H9 (cell line): ENCODE measurements at regions not wholly inside any gene's neighbourhood (a gene's known extent, or its start where the extent isn't known, plus 50 kb on each side); places are given as distances from the start of the nearest gene placed in this dataset.

Source experiments
- DNase-seq: peaks from one replicate; pipeline ENCODE4 v3.0.0-alpha.2; 2017
- H2AFZ ChIP-seq: one replicate; pipeline ENCODE4 v1.6.1; 2013; ENCODE audit warnings: mild to moderate bottlenecking, low read length, control low read depth, moderate library complexity
- H2AK5ac ChIP-seq: 2 replicates; pipeline ENCODE4 v1.6.1; 2013; ENCODE audit warnings: low read length, control low read depth, mixed read lengths; ENCODE audit not compliant: insufficient read length
- H2BK120ac ChIP-seq: one replicate; pipeline ENCODE4 v1.6.1; 2013; ENCODE audit warnings: low read depth, mild to moderate bottlenecking, low read length, control low read depth, inconsistent platforms; ENCODE audit not compliant: poor library complexity, severe bottlenecking
- H2BK12ac ChIP-seq: 2 replicates; pipeline ENCODE4 v1.6.1; 2013; ENCODE audit warnings: low read length, control low read depth, mixed read lengths, low read depth; ENCODE audit not compliant: insufficient read length
- H2BK15ac ChIP-seq: 2 replicates; pipeline ENCODE4 v1.6.1; 2013; ENCODE audit warnings: low read depth, low read length, control low read depth
- H2BK20ac ChIP-seq: one replicate; pipeline ENCODE4 v1.6.1; 2013; ENCODE audit warnings: low read depth, mild to moderate bottlenecking, low read length, control low read depth, inconsistent platforms; ENCODE audit not compliant: poor library complexity, severe bottlenecking
- H2BK5ac ChIP-seq: 2 replicates; pipeline ENCODE4 v1.6.1; 2013; ENCODE audit warnings: low read length, control low read depth, mixed read lengths; ENCODE audit not compliant: insufficient read length
- H3K14ac ChIP-seq: 2 replicates; pipeline ENCODE4 v1.6.1; 2013; ENCODE audit warnings: low read length, control low read depth; ENCODE audit not compliant: insufficient read depth
- H3K18ac ChIP-seq: 2 replicates; pipeline ENCODE4 v1.6.1; 2013; ENCODE audit warnings: low read depth, mild to moderate bottlenecking, mixed read lengths, low read length, control low read depth; ENCODE audit not compliant: insufficient read length
- H3K23ac ChIP-seq: 2 replicates; pipeline ENCODE4 v1.6.1; 2013; ENCODE audit warnings: low read length, control low read depth, mixed read lengths, low read depth; ENCODE audit not compliant: insufficient read length
- H3K23me2 ChIP-seq: 2 replicates; pipeline ENCODE4 v1.6.1; 2013; ENCODE audit warnings: low read depth, mild to moderate bottlenecking, mixed read lengths, low read length, control low read depth; ENCODE audit not compliant: insufficient read length, poor library complexity, severe bottlenecking
- H3K27ac ChIP-seq: 2 replicates; pipeline ENCODE4 v1.5.1; 2013; ENCODE audit warnings: low read length, control low read depth, mixed read lengths, low read depth; ENCODE audit not compliant: insufficient read length
- H3K27me3 ChIP-seq: 2 replicates; pipeline ENCODE4 v1.6.1; 2013; ENCODE audit warnings: low read length, control low read depth, inconsistent platforms; ENCODE audit not compliant: insufficient read depth
- H3K4ac ChIP-seq: 2 replicates; pipeline ENCODE4 v1.6.1; 2013; ENCODE audit warnings: low read depth, mild to moderate bottlenecking, control low read depth, inconsistent platforms, low read length, moderate library complexity
- H3K4me1 ChIP-seq: 2 replicates; pipeline ENCODE4 v1.6.1; 2013; ENCODE audit warnings: low read length, control low read depth, inconsistent platforms; ENCODE audit not compliant: insufficient read depth
- H3K4me2 ChIP-seq: 2 replicates; pipeline ENCODE4 v1.6.1; 2013; ENCODE audit warnings: low read length, control low read depth, mixed read lengths; ENCODE audit not compliant: insufficient read length, insufficient read depth
- H3K56ac ChIP-seq: 2 replicates; pipeline ENCODE4 v1.6.1; 2013; ENCODE audit warnings: low read depth, mild to moderate bottlenecking, mixed read lengths, low read length, control low read depth; ENCODE audit not compliant: insufficient read length
- H3K79me1 ChIP-seq: 2 replicates; pipeline ENCODE4 v1.6.1; 2013; ENCODE audit warnings: low read depth, mild to moderate bottlenecking, moderate library complexity, low read length, control low read depth, inconsistent platforms; ENCODE audit not compliant: insufficient read depth, poor library complexity, severe bottlenecking
- H3K79me2 ChIP-seq: 2 replicates; pipeline ENCODE4 v1.6.1; 2013; ENCODE audit warnings: low read length, control low read depth, inconsistent platforms; ENCODE audit not compliant: insufficient read depth
- H3K9ac ChIP-seq: 2 replicates; pipeline ENCODE4 v1.6.1; 2013; ENCODE audit warnings: low read length, control low read depth, mixed read lengths; ENCODE audit not compliant: insufficient read length; ENCODE audit errors: extremely low read depth
- H3K9me3 ChIP-seq: one replicate; pipeline ENCODE4 v1.6.1; 2013; ENCODE audit warnings: low read depth, low read length, inconsistent platforms; ENCODE audit not compliant: control insufficient read depth
- H3T11ph ChIP-seq: one replicate; pipeline ENCODE4 v1.6.1; 2013; ENCODE audit warnings: mild to moderate bottlenecking, low read length, control low read depth, inconsistent platforms
- H4K20me1 ChIP-seq: one replicate; pipeline ENCODE4 v1.6.1; 2013; ENCODE audit not compliant: control insufficient read depth, insufficient read length, insufficient read depth
- H4K5ac ChIP-seq: 2 replicates; pipeline ENCODE4 v1.6.1; 2013; ENCODE audit warnings: low read depth, mild to moderate bottlenecking, mixed read lengths, low read length, control low read depth; ENCODE audit not compliant: insufficient read length
- H4K8ac ChIP-seq: replicated peaks from 2 replicates; pipeline ENCODE4 v1.6.1; 2013; ENCODE audit warnings: low read length, control low read depth, mixed read lengths, low read depth; ENCODE audit not compliant: insufficient read length
- H4K91ac ChIP-seq: 2 replicates; pipeline ENCODE4 v1.6.1; 2013; ENCODE audit warnings: low read depth, mild to moderate bottlenecking, moderate library complexity, mixed read lengths, low read length, control low read depth; ENCODE audit not compliant: insufficient read length
- H3K27ac Mint-ChIP-seq, 3 experiments: 2 replicates in 2 of 3; 3 replicates in 1 of 3; pipeline ENCODE4 v1.8.0; 2020 to 2021; ENCODE audit warnings: mixed read lengths in 3 of 3, mild to moderate bottlenecking in 1 of 3, moderate library complexity in 1 of 3
- H3K27me3 Mint-ChIP-seq: 2 replicates; pipeline ENCODE4 v1.8.0; 2021; ENCODE audit warnings: low read depth, mild to moderate bottlenecking, moderate library complexity, mixed read lengths
- H3K36me3 Mint-ChIP-seq, 3 experiments: 2 replicates in 2 of 3; 3 replicates in 1 of 3; pipeline ENCODE4 v1.8.0; 2020 to 2021; ENCODE audit warnings: low read depth in 3 of 3, mixed read lengths in 3 of 3; ENCODE audit not compliant: insufficient read depth in 1 of 3
- H3K4me1 Mint-ChIP-seq, 2 experiments: 2 replicates each; pipeline ENCODE4 v1.8.0; 2020; ENCODE audit warnings: mixed read lengths in 2 of 2
- H3K4me3 Mint-ChIP-seq, 2 experiments: 2 replicates in 1 of 2; 3 replicates in 1 of 2; pipeline ENCODE4 v1.8.0; 2020 to 2021; ENCODE audit warnings: mild to moderate bottlenecking in 2 of 2, mixed read lengths in 2 of 2, moderate library complexity in 1 of 2
- H3K9me3 Mint-ChIP-seq, 2 experiments: 2 replicates in 1 of 2; 3 replicates in 1 of 2; pipeline ENCODE4 v1.8.0; 2020; ENCODE audit warnings: mild to moderate bottlenecking in 2 of 2, mixed read lengths in 2 of 2, moderate library complexity in 1 of 2
- WGBS: extraction: QIAGEN DNeasy Blood & Tissue Kit; methylation state at CpG from one replicate; pipeline ENCODE4 v1.1.7; 2013; ENCODE audit warnings: missing lambda C conversion rate, low lambda C conversion rate, mixed read lengths; ENCODE audit not compliant: insufficient read length; ENCODE audit errors: extremely low coverage; 5-methylcytosine and 5-hydroxymethylcytosine counted together
- TF ChIP-seq, protein P1 (sequence below): fragments of 200-600 bp; sonication (generic); conservative IDR thresholded peaks from 3 replicates; pipeline ENCODE4 v1.8.0; 2021; ENCODE audit warnings: antibody characterized with exemption, mild to moderate bottlenecking

DNA sequence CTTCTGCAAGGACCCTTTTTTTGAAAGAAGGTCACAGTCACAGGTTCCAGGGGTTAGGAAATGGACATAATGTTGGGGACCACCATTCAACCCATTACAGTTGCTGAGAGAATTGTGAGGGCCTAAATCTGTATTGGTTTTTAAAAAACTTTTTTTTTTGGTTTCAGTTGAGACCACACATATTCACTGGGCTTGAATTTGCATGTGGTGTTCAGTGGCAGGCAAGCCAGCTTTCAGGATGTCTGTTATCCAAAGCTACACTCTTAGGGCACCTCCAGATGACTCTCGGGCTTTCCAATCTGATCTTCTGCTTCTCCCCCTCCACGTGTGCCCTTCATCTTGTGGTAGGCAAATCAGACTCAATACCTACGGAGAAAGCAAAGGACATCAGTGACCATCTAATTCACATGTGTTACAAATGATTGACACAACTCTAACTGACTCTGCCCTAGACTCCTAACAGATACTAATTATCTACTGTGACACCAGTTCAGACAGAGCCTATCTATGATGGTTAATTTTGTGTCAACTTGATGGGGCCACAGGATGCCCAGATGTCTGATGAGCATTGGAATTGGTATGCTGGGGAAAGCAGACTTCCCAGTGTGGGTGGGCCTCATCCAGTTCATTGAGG, 93.3 kb upstream of the ELMO1 start:
- no peak overlapping the region for H2BK120ac ChIP-seq
- no peaks in the 10 kb centered on the region for H3K79me1 ChIP-seq
- H3K56ac ChIP-seq = no peak overlapping the region
- H2BK5ac ChIP-seq = no peak overlapping the region
- H3K79me2 ChIP-seq = no peaks in the 10 kb centered on the region
- H4K91ac ChIP-seq = no peak overlapping the region
- no peak overlapping the region for H3K9ac ChIP-seq
- H3K18ac ChIP-seq = no peak overlapping the region
- no peak for DNase-seq
- Mint-ChIP-seq H3K9me3 (no peaks in the 10 kb centered on the region), H3K4me1 (peaks cover 3 to 6% of the 10 kb centered on the region in 2 experiments; a peak in 3 of 4 replicates), H3K36me3 (no peaks in the 10 kb centered on the region; a peak in 1 of 7 replicates), H3K4me3 (no peak overlapping the region), H3K27ac (no peak overlapping the region), H3K27me3 (no peaks in the 10 kb centered on the region)
- no peak overlapping the region for H3K4ac ChIP-seq
- TF ChIP-seq, protein P1, sequence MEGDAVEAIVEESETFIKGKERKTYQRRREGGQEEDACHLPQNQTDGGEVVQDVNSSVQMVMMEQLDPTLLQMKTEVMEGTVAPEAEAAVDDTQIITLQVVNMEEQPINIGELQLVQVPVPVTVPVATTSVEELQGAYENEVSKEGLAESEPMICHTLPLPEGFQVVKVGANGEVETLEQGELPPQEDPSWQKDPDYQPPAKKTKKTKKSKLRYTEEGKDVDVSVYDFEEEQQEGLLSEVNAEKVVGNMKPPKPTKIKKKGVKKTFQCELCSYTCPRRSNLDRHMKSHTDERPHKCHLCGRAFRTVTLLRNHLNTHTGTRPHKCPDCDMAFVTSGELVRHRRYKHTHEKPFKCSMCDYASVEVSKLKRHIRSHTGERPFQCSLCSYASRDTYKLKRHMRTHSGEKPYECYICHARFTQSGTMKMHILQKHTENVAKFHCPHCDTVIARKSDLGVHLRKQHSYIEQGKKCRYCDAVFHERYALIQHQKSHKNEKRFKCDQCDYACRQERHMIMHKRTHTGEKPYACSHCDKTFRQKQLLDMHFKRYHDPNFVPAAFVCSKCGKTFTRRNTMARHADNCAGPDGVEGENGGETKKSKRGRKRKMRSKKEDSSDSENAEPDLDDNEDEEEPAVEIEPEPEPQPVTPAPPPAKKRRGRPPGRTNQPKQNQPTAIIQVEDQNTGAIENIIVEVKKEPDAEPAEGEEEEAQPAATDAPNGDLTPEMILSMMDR = no peak
- no peaks in the 10 kb centered on the region for H3K9me3 ChIP-seq
- no peak overlapping the region for H3K23ac ChIP-seq
- H4K5ac ChIP-seq = no peak overlapping the region
- no peak overlapping the region for H2AFZ ChIP-seq
- no peak overlapping the region for H2BK12ac ChIP-seq
- H2BK20ac ChIP-seq = no peak overlapping the region
- H2AK5ac ChIP-seq = no peak overlapping the region
- no peaks in the 10 kb centered on the region for H3K27me3 ChIP-seq
- no peaks in the 10 kb centered on the region for H3K23me2 ChIP-seq
- H3K14ac ChIP-seq = no peak overlapping the region
- no peak overlapping the region for H4K8ac ChIP-seq
- H4K20me1 ChIP-seq = no peaks in the 10 kb centered on the region
- H3T11ph ChIP-seq = no peak overlapping the region
- H3K4me2 ChIP-seq = no peak overlapping the region
- H2BK15ac ChIP-seq = no peak overlapping the region
- H3K4me1 ChIP-seq = no peaks in the 10 kb centered on the region
- H3K27ac ChIP-seq = no peak overlapping the region
- WGBS = no CpG with 5 or more reads among the region's 3 CpGs
